ENCODE measurements at regions not wholly inside any gene's neighbourhood (a gene's known extent, or its start where the extent isn't known, plus 50 kb on each side); places are given as distances from the start of the nearest gene placed in this dataset.

- BruUV-seq (replicated peaks) = no TSS peak
- Histone ChIP-seq H3K4me2 (ENCODE audit: insufficient read depth, low read length) (no peak overlapping the region), H3K79me2 (ENCODE audit: control insufficient read depth, insufficient read depth, low read length) (no peaks in the 10 kb centered on the region), H3K4me3 (replicated peaks in 1 of 3; ENCODE audit: insufficient read depth in 1 of 3, low read depth in 1 of 3, low read length in 3 of 3) (no peak overlapping the region), H2AFZ (ENCODE audit: low read depth, low read length) (no peak overlapping the region), H3K9me1 (replicated peaks; ENCODE audit: control insufficient read depth, extremely low read depth, insufficient read depth, low read length) (no peaks in the 10 kb centered on the region), H3K9me3 (replicated peaks; ENCODE audit: control insufficient read depth, insufficient read depth, low read length) (no peaks in the 10 kb centered on the region), H3K27me3 (ENCODE audit: control insufficient read depth in 2 of 2, insufficient read depth in 2 of 2, low read length in 2 of 2) (no peaks in the 10 kb centered on the region), H3K27ac (ENCODE audit: insufficient read depth, low read depth, low read length) (no peak overlapping the region), H3K9ac (replicated peaks; ENCODE audit: extremely low read depth, insufficient read depth, low read length) (no peak overlapping the region), H3K36me3 (ENCODE audit: control insufficient read depth in 2 of 2, extremely low read depth in 1 of 2, insufficient read depth in 2 of 2, low read length in 2 of 2) (no peaks in the 10 kb centered on the region), H4K20me1 (replicated peaks; ENCODE audit: control insufficient read depth, extremely low read depth, insufficient read depth, low read length) (no peaks in the 10 kb centered on the region), H3K4me1 (ENCODE audit: control insufficient read depth, extremely low read depth, insufficient read depth, low read length) (peaks cover 7% of the 10 kb centered on the region)
- dilution Hi-C loops (cut with MboI; ENCODE audit: extremely low pct_ligation_motif_present, low sequenced_read_pairs) = no loop called here
- no peak for TF ChIP-seq CTCF (IDR thresholded peaks at IDR 0.05; ENCODE audit: extremely low read depth in 1 of 2, insufficient read depth in 1 of 2, low read depth in 1 of 2, low read length in 2 of 2)
- no peak for TF ChIP-seq GATA2 (IDR thresholded peaks at IDR 0.05; ENCODE audit: insufficient read depth, insufficient read length, low read depth, low read length)
- no peak for TF ChIP-seq FOS (IDR thresholded peaks at IDR 0.05; ENCODE audit: borderline replicate concordance, insufficient read depth, low read length)
- TF ChIP-seq JUN (IDR thresholded peaks at IDR 0.05; ENCODE audit: borderline replicate concordance, insufficient read depth, insufficient read length, low read depth) = no peak
- no peak for TF ChIP-seq MYC (IDR thresholded peaks at IDR 0.05; ENCODE audit: low read depth, low read length)
- no peak for TF ChIP-seq POLR2A (IDR thresholded peaks at IDR 0.05; ENCODE audit: low read depth, low read length)
- no peak for TF ChIP-seq MAX (IDR thresholded peaks at IDR 0.05; ENCODE audit: insufficient read depth, insufficient read length)
- TF ChIP-seq POLR2AphosphoS5 (IDR thresholded peaks at IDR 0.05; ENCODE audit: insufficient read depth, low read depth, low read length) = no peak
- no peak for TF ChIP-seq EZH2 (IDR thresholded peaks at IDR 0.05; ENCODE audit: borderline replicate concordance, low read depth, low read length, severe bottlenecking)
- no peak for DNase-seq (ENCODE audit: low read depth, low spot score)
- ChIA-PET CTCF (interaction anchor here (0.9 kb wide), 1 partner anchor 11 kb away, joined by 3 read pairs; no protein-coding TSS in a partner anchor), POLR2A (no interaction called here)
- no peak for FAIRE-seq
- intact Hi-C loops (cut with micrococcal nuclease) = loop anchor here (5.0 kb wide), 1 partner anchor 266 kb away; no protein-coding TSS in a partner anchor
These were observed 203.9 kb upstream of the DTNA start for GRCh38 chr18:34506198-34506597.

Measured in endothelial cell of umbilical vein (primary cell).